ENCODE measurements at regions not wholly inside any gene's neighbourhood (a gene's known extent, or its start where the extent isn't known, plus 50 kb on each side); places are given as distances from the start of the nearest gene placed in this dataset.

GRCh38 chr2:22600999-22601398, 784.0 kb upstream of the KLHL29 start:
- in situ Hi-C loops (cut with HindIII; ENCODE audit: low pct_unique_long_range_greater_than_20kb, low sequenced_read_pairs): no loop called here
- no peak for DNase-seq (ENCODE audit: low read depth)

DNA sequence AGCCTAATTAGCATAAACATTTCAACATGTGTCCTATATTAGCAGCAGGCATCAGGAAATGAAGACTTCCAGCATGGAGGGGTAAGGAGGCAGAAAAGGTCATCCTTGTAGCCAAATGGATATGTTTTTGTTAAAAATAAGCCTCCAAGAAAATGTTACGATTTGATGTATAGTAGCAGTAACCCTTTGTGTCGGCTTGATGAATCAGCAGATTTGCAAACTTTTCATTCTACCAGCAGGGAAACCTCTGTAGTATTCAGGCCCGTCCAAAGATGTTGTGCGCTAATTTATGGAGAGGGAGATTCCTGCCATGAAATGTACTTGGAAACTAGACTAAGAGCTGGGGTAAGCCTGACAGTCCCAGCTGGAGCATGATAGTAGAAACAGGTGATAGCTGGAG, 780.8 kb upstream of the KLHL29 start:
- DNase-seq (ENCODE audit: low read depth): no peak

GRCh38 chr2:22616031-22616430, 768.9 kb upstream of the KLHL29 start:
- in situ Hi-C loops (cut with HindIII; ENCODE audit: low pct_unique_long_range_greater_than_20kb, low sequenced_read_pairs): no loop called here
- no peak for DNase-seq (ENCODE audit: low read depth)

More for the DNA sequence above, 780.8 kb upstream of the KLHL29 start:
- in situ Hi-C loops (cut with HindIII; ENCODE audit: low pct_unique_long_range_greater_than_20kb, low sequenced_read_pairs): no loop called here

DNA sequence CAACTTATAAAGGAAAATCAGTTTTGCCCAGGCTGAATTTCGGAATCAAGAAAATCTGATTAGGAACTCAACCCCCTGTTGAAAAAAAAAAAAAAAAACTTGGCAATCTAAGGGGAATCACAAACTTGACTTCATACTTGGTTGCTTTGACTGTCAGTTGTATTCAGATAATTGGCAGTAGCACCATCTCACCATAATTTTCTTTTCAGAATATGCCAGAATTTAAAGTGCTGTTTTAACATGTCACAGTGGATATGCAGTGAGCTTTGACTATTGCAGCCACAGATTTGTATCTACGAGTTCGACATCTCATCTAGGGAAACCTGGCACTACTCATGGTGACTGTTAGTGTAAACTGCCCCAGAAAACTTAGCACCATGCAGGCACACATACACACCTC, 761.4 kb upstream of the KLHL29 start:
- in situ Hi-C loops (cut with HindIII; ENCODE audit: low pct_unique_long_range_greater_than_20kb, low sequenced_read_pairs): no loop called here
- no peak for DNase-seq (ENCODE audit: low read depth)

GRCh38 chr2:22626621-22627020, 758.4 kb upstream of the KLHL29 start:
- in situ Hi-C loops (cut with HindIII; ENCODE audit: low pct_unique_long_range_greater_than_20kb, low sequenced_read_pairs): no loop called here
- DNase-seq (ENCODE audit: low read depth): no peak

- in situ Hi-C loops (cut with HindIII; ENCODE audit: low pct_unique_long_range_greater_than_20kb, low sequenced_read_pairs): no loop called here
- no peak for DNase-seq (ENCODE audit: low read depth)
Measured at GRCh38 chr2:22628221-22628620, 756.8 kb upstream of the KLHL29 start.

DNA sequence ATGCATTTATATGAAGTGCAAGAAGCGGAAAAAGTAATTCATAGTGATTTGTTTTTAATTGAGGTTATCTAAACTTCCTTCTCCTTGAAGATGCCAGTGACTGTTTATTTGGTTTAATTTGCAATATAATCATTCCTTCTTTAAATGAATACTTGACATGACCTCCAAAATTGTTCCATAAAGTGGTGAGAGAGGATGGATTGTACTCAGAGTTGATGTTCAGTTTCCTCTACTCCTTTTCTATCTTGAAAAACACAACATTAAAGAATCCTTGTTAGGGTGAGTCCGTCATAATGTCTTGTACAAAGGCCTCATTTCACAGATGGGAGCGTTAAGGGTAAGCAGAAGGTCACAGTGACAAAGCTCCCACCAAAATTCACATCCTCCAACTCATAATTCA, 756.1 kb upstream of the KLHL29 start:
- no peak for DNase-seq (ENCODE audit: low read depth)
- in situ Hi-C loops (cut with HindIII; ENCODE audit: low pct_unique_long_range_greater_than_20kb, low sequenced_read_pairs): no loop called here

GRCh38 chr2:22634167-22634566, 750.8 kb upstream of the KLHL29 start:
- no peak for DNase-seq (ENCODE audit: low read depth)
- in situ Hi-C loops (cut with HindIII; ENCODE audit: low pct_unique_long_range_greater_than_20kb, low sequenced_read_pairs): no loop called here

GRCh38 chr2:22656426-22656825, 728.6 kb upstream of the KLHL29 start:
- in situ Hi-C loops (cut with HindIII; ENCODE audit: low pct_unique_long_range_greater_than_20kb, low sequenced_read_pairs): no loop called here
- no peak for DNase-seq (ENCODE audit: low read depth)

DNA sequence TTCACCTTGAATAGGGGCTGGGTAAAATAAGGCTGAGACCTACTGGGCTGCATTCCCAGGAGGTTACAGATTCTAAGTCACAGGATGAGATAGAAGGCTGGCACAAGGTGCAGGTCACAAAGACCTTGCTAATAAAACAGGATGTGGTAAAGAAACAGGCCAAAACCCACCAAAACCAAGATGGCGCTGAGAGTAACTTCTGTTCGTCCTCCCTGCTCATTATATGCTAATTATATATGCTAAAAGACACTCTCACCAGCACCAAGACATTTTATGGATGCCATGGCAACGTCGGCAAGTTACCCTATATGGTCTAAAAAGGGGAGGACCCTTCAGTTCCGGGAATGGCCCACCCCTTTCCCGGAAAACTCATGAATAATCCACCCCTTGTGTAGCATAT, 711.5 kb upstream of the KLHL29 start:
- in situ Hi-C loops (cut with HindIII; ENCODE audit: low pct_unique_long_range_greater_than_20kb, low sequenced_read_pairs): no loop called here
- DNase-seq (ENCODE audit: low read depth): no peak

- DNase-seq (ENCODE audit: low read depth): no peak
- in situ Hi-C loops (cut with HindIII; ENCODE audit: low pct_unique_long_range_greater_than_20kb, low sequenced_read_pairs): no loop called here
Measured at GRCh38 chr2:22683914-22684313, 701.1 kb upstream of the KLHL29 start.

- DNase-seq (ENCODE audit: low read depth): no peak
- in situ Hi-C loops (cut with HindIII; ENCODE audit: low pct_unique_long_range_greater_than_20kb, low sequenced_read_pairs): no loop called here
Measured at GRCh38 chr2:22690096-22690495, 694.9 kb upstream of the KLHL29 start.

GRCh38 chr2:22691666-22692065, 693.3 kb upstream of the KLHL29 start:
- no peak for DNase-seq (ENCODE audit: low read depth)
- in situ Hi-C loops (cut with HindIII; ENCODE audit: low pct_unique_long_range_greater_than_20kb, low sequenced_read_pairs): no loop called here

- DNase-seq (ENCODE audit: low read depth): no peak
- in situ Hi-C loops (cut with HindIII; ENCODE audit: low pct_unique_long_range_greater_than_20kb, low sequenced_read_pairs): no loop called here
Measured at GRCh38 chr2:22692746-22693145, 692.2 kb upstream of the KLHL29 start.

GRCh38 chr2:22694300-22694699, 690.7 kb upstream of the KLHL29 start:
- in situ Hi-C loops (cut with HindIII; ENCODE audit: low pct_unique_long_range_greater_than_20kb, low sequenced_read_pairs): no loop called here
- DNase-seq (ENCODE audit: low read depth): no peak

GRCh38 chr2:22694856-22695255, 690.1 kb upstream of the KLHL29 start:
- DNase-seq (ENCODE audit: low read depth): no peak
- in situ Hi-C loops (cut with HindIII; ENCODE audit: low pct_unique_long_range_greater_than_20kb, low sequenced_read_pairs): no loop called here

- in situ Hi-C loops (cut with HindIII; ENCODE audit: low pct_unique_long_range_greater_than_20kb, low sequenced_read_pairs): no loop called here
- DNase-seq (ENCODE audit: low read depth): no peak
Measured at GRCh38 chr2:22697054-22697788, 687.8 kb upstream of the KLHL29 start.

GRCh38 chr2:22701561-22702160, 683.3 kb upstream of the KLHL29 start:
- in situ Hi-C loops (cut with HindIII; ENCODE audit: low pct_unique_long_range_greater_than_20kb, low sequenced_read_pairs): no loop called here
- no peak for DNase-seq (ENCODE audit: low read depth)

DNA sequence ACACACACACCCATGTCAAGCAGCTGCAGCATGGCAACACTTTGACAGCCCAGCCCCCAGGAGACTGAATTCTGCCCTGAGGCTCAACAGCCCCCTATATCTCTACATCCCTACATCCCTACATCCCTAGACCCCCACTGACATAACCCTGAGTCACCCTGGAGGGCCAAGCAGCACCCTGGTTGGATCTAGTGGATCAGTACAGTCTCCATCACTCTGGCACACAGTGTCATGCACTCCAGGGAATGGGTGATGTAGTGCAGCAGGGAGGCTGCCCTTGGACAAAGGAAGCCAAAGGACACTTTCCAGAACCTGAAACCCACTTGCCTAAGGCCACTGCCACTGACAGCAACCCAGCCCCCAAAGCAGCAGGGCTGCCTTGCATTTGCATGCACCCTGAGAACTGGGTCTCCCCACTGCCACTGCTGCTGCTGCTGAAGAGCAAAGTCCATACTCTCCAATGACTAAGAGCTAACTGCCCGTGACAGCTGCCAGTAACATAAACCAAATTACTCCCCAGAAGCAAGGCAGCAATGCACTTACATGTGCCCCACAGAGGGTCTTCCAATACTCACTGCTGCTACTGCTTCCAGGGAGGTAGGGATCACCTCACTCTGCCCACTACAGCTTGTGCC, 681.6 kb upstream of the KLHL29 start:
- in situ Hi-C loops (cut with HindIII; ENCODE audit: low pct_unique_long_range_greater_than_20kb, low sequenced_read_pairs): no loop called here

GRCh38 chr2:22719396-22719795, 665.6 kb upstream of the KLHL29 start:
- DNase-seq (ENCODE audit: low read depth): no peak
- in situ Hi-C loops (cut with HindIII; ENCODE audit: low pct_unique_long_range_greater_than_20kb, low sequenced_read_pairs): no loop called here

More for the DNA sequence above, 681.6 kb upstream of the KLHL29 start:
- no peak for DNase-seq (ENCODE audit: low read depth)
